ENCODE measurements at regions not wholly inside any gene's neighbourhood (a gene's known extent, or its start where the extent isn't known, plus 50 kb on each side); places are given as distances from the start of the nearest gene placed in this dataset.

DNA sequence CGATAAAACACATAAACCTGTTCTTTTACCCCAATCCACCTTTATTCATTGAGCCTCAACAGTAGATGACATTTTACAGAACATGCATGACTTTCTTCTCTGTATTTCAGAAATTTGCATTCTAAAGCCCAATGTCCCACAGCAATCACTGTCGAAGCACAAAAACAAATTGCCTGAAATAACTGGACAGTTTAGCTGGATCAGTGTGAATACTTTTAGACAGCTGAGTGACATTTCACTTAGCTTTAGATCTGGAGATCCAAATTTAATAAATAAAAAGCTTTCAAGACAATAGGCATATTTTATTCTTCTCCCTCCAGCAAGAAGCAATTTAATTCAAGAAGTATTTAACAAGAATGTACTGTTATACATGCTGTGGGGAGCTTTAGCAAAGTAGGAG lies 109.1 kb upstream of the FSCB start:
- TF ChIP-seq POLR2AphosphoS5 (IDR thresholded peaks at IDR 0.05): no peak
- TF ChIP-seq, protein P1, sequence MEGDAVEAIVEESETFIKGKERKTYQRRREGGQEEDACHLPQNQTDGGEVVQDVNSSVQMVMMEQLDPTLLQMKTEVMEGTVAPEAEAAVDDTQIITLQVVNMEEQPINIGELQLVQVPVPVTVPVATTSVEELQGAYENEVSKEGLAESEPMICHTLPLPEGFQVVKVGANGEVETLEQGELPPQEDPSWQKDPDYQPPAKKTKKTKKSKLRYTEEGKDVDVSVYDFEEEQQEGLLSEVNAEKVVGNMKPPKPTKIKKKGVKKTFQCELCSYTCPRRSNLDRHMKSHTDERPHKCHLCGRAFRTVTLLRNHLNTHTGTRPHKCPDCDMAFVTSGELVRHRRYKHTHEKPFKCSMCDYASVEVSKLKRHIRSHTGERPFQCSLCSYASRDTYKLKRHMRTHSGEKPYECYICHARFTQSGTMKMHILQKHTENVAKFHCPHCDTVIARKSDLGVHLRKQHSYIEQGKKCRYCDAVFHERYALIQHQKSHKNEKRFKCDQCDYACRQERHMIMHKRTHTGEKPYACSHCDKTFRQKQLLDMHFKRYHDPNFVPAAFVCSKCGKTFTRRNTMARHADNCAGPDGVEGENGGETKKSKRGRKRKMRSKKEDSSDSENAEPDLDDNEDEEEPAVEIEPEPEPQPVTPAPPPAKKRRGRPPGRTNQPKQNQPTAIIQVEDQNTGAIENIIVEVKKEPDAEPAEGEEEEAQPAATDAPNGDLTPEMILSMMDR (IDR thresholded peaks at IDR 0.05 in 8 of 11, conservative IDR thresholded peaks at IDR 0.05 in 3 of 11): no peak
